Activated T-cell treated with anti-CD3 and anti-CD28 coated beads, Interleukin-2, amount 50 U/mL, for 24 hours (primary cell): ENCODE measurements at regions not wholly inside any gene's neighbourhood (a gene's known extent, or its start where the extent isn't known, plus 50 kb on each side); places are given as distances from the start of the nearest gene placed in this dataset.

Experiments used
- DNase-seq: peaks from one replicate; pipeline ENCODE4 v3.0.0-alpha.2; 2020
- H3K27ac Mint-ChIP-seq: 2 replicates; pipeline ENCODE4 v1.8.0; 2020; ENCODE audit warnings: mild to moderate bottlenecking, mixed read lengths
- H3K27me3 Mint-ChIP-seq: 2 replicates; pipeline ENCODE4 v1.8.0; 2020; ENCODE audit warnings: mixed read lengths
- H3K36me3 Mint-ChIP-seq: 2 replicates; pipeline ENCODE4 v1.8.0; 2020; ENCODE audit warnings: low read depth, mixed read lengths
- H3K4me1 Mint-ChIP-seq: 2 replicates; pipeline ENCODE4 v1.8.0; 2020; ENCODE audit warnings: low read depth, mixed read lengths
- H3K4me3 Mint-ChIP-seq: 2 replicates; pipeline ENCODE4 v1.8.0; 2020; ENCODE audit warnings: mild to moderate bottlenecking, moderate library complexity, mixed read lengths
- H3K9me3 Mint-ChIP-seq: 2 replicates; pipeline ENCODE4 v1.8.0; 2020; ENCODE audit warnings: mixed read lengths

- DNase-seq: no peak
- Mint-ChIP-seq H3K4me1 (no peaks in the 10 kb centered on the region), H3K36me3 (no peaks in the 10 kb centered on the region), H3K27ac (no peak overlapping the region), H3K9me3 (no peaks in the 10 kb centered on the region), H3K4me3 (no peak overlapping the region), H3K27me3 (peaks cover 11% of the 10 kb centered on the region)
These were observed 126.6 kb upstream of the MIR17HG start for GRCh38 chr13:91220872-91221271.

- Mint-ChIP-seq H3K4me3 (no peak overlapping the region), H3K4me1 (no peaks in the 10 kb centered on the region), H3K36me3 (no peaks in the 10 kb centered on the region), H3K27me3 (peaks cover 4% of the 10 kb centered on the region), H3K27ac (no peak overlapping the region), H3K9me3 (no peaks in the 10 kb centered on the region)
- no peak for DNase-seq
These were observed 119.4 kb upstream of the MIR17HG start for GRCh38 chr13:91228108-91228507.

GRCh38 chr13:91228940-91229339, 118.5 kb upstream of the MIR17HG start:
- no peak overlapping the region for H3K4me3 Mint-ChIP-seq
- H3K27me3 Mint-ChIP-seq: peaks cover 4% of the 10 kb centered on the region
- H3K36me3 Mint-ChIP-seq: no peaks in the 10 kb centered on the region
- H3K9me3 Mint-ChIP-seq: no peaks in the 10 kb centered on the region
- H3K4me1 Mint-ChIP-seq: no peaks in the 10 kb centered on the region
- no peak for DNase-seq
- H3K27ac Mint-ChIP-seq: no peak overlapping the region

- DNase-seq: no peak
- no peaks in the 10 kb centered on the region for H3K36me3 Mint-ChIP-seq
- no peaks in the 10 kb centered on the region for H3K4me1 Mint-ChIP-seq
- no peak overlapping the region for H3K27ac Mint-ChIP-seq
- no peaks in the 10 kb centered on the region for H3K9me3 Mint-ChIP-seq
- no peak overlapping the region for H3K4me3 Mint-ChIP-seq
- no peaks in the 10 kb centered on the region for H3K27me3 Mint-ChIP-seq
These were observed 114.8 kb upstream of the MIR17HG start for GRCh38 chr13:91232716-91233115.

GRCh38 chr13:91233291-91233690, 114.2 kb upstream of the MIR17HG start:
- Mint-ChIP-seq H3K4me3 (no peak overlapping the region), H3K9me3 (no peaks in the 10 kb centered on the region), H3K27me3 (no peaks in the 10 kb centered on the region), H3K36me3 (no peaks in the 10 kb centered on the region), H3K4me1 (no peaks in the 10 kb centered on the region), H3K27ac (no peak overlapping the region)
- DNase-seq: no peak

GRCh38 chr13:91236182-91236581, 111.3 kb upstream of the MIR17HG start:
- Mint-ChIP-seq H3K4me3 (no peak overlapping the region), H3K36me3 (no peaks in the 10 kb centered on the region), H3K4me1 (no peaks in the 10 kb centered on the region), H3K9me3 (no peaks in the 10 kb centered on the region), H3K27ac (no peak overlapping the region), H3K27me3 (no peaks in the 10 kb centered on the region)
- no peak for DNase-seq

- Mint-ChIP-seq H3K4me1 (no peaks in the 10 kb centered on the region), H3K27ac (no peak overlapping the region), H3K9me3 (no peaks in the 10 kb centered on the region), H3K4me3 (no peak overlapping the region), H3K27me3 (no peaks in the 10 kb centered on the region), H3K36me3 (no peaks in the 10 kb centered on the region)
- DNase-seq: no peak
These were observed 110.6 kb upstream of the MIR17HG start for GRCh38 chr13:91236921-91237320.

- H3K27ac Mint-ChIP-seq: no peak overlapping the region
- no peaks in the 10 kb centered on the region for H3K4me1 Mint-ChIP-seq
- H3K4me3 Mint-ChIP-seq: no peak overlapping the region
- H3K36me3 Mint-ChIP-seq: no peaks in the 10 kb centered on the region
- H3K9me3 Mint-ChIP-seq: no peaks in the 10 kb centered on the region
- H3K27me3 Mint-ChIP-seq: no peaks in the 10 kb centered on the region
- no peak for DNase-seq
These were observed 109.5 kb upstream of the MIR17HG start for GRCh38 chr13:91238036-91238435.

GRCh38 chr13:91240341-91240740, 107.1 kb upstream of the MIR17HG start:
- H3K27me3 Mint-ChIP-seq: no peaks in the 10 kb centered on the region
- no peak for DNase-seq
- no peak overlapping the region for H3K27ac Mint-ChIP-seq
- H3K36me3 Mint-ChIP-seq: no peaks in the 10 kb centered on the region
- H3K9me3 Mint-ChIP-seq: no peaks in the 10 kb centered on the region
- no peak overlapping the region for H3K4me3 Mint-ChIP-seq
- H3K4me1 Mint-ChIP-seq: no peaks in the 10 kb centered on the region

GRCh38 chr13:91241221-91241933, 106.1 kb upstream of the MIR17HG start:
- no peaks in the 10 kb centered on the region for H3K9me3 Mint-ChIP-seq
- no peak overlapping the region for H3K4me3 Mint-ChIP-seq
- H3K4me1 Mint-ChIP-seq: no peaks in the 10 kb centered on the region
- no peak overlapping the region for H3K27ac Mint-ChIP-seq
- no peak for DNase-seq
- H3K27me3 Mint-ChIP-seq: no peaks in the 10 kb centered on the region
- no peaks in the 10 kb centered on the region for H3K36me3 Mint-ChIP-seq

- Mint-ChIP-seq H3K27me3 (no peaks in the 10 kb centered on the region), H3K9me3 (no peaks in the 10 kb centered on the region), H3K4me3 (no peak overlapping the region), H3K27ac (no peak overlapping the region), H3K4me1 (no peaks in the 10 kb centered on the region), H3K36me3 (no peaks in the 10 kb centered on the region)
- DNase-seq: no peak
These were observed 104.8 kb upstream of the MIR17HG start for GRCh38 chr13:91242652-91243051.

- Mint-ChIP-seq H3K27ac (no peak overlapping the region), H3K4me3 (no peak overlapping the region), H3K9me3 (no peaks in the 10 kb centered on the region), H3K4me1 (peaks cover 2% of the 10 kb centered on the region), H3K27me3 (peaks cover 5% of the 10 kb centered on the region), H3K36me3 (no peaks in the 10 kb centered on the region)
- no peak for DNase-seq
These were observed 102.2 kb upstream of the MIR17HG start for GRCh38 chr13:91245288-91245687.

- no peak for DNase-seq
- peaks cover 2% of the 10 kb centered on the region for H3K4me1 Mint-ChIP-seq
- no peaks in the 10 kb centered on the region for H3K9me3 Mint-ChIP-seq
- H3K27me3 Mint-ChIP-seq: peaks cover 5% of the 10 kb centered on the region
- H3K4me3 Mint-ChIP-seq: no peak overlapping the region
- no peaks in the 10 kb centered on the region for H3K36me3 Mint-ChIP-seq
- no peak overlapping the region for H3K27ac Mint-ChIP-seq
These were observed 99.7 kb upstream of the MIR17HG start for GRCh38 chr13:91247768-91248167.

GRCh38 chr13:91248249-91248648, 99.2 kb upstream of the MIR17HG start:
- H3K27ac Mint-ChIP-seq: no peak overlapping the region
- no peak for DNase-seq
- H3K9me3 Mint-ChIP-seq: no peaks in the 10 kb centered on the region
- no peaks in the 10 kb centered on the region for H3K36me3 Mint-ChIP-seq
- peaks cover 2% of the 10 kb centered on the region for H3K4me1 Mint-ChIP-seq
- H3K4me3 Mint-ChIP-seq: no peak overlapping the region
- peaks cover 5% of the 10 kb centered on the region for H3K27me3 Mint-ChIP-seq

- H3K4me3 Mint-ChIP-seq: no peak overlapping the region
- peaks cover 5% of the 10 kb centered on the region for H3K27me3 Mint-ChIP-seq
- H3K9me3 Mint-ChIP-seq: no peaks in the 10 kb centered on the region
- H3K4me1 Mint-ChIP-seq: peaks cover 2% of the 10 kb centered on the region
- no peak for DNase-seq
- H3K27ac Mint-ChIP-seq: no peak overlapping the region
- no peaks in the 10 kb centered on the region for H3K36me3 Mint-ChIP-seq
These were observed 98.1 kb upstream of the MIR17HG start for GRCh38 chr13:91249370-91249769.

GRCh38 chr13:91249861-91250260, 97.6 kb upstream of the MIR17HG start:
- Mint-ChIP-seq H3K36me3 (no peaks in the 10 kb centered on the region), H3K9me3 (no peaks in the 10 kb centered on the region), H3K27ac (no peak overlapping the region), H3K4me1 (peaks cover 2% of the 10 kb centered on the region), H3K4me3 (no peak overlapping the region), H3K27me3 (peaks cover 5% of the 10 kb centered on the region)
- DNase-seq: no peak
